ENCODE measurements at regions not wholly inside any gene's neighbourhood (a gene's known extent, or its start where the extent isn't known, plus 50 kb on each side); places are given as distances from the start of the nearest gene placed in this dataset.
"Not testable (repeated sequence)": the region's sequence is repeated elsewhere in the genome, so short reads cannot be mapped to it uniquely, and the experiment has no call there.

- H3K27me3 Mint-ChIP-seq (ENCODE audit: low read depth) = no peaks in the 10 kb centered on the region
- no peak overlapping the region for H3K27ac Mint-ChIP-seq
- no peaks in the 10 kb centered on the region for H3K4me1 Mint-ChIP-seq (ENCODE audit: low read depth)
- H3K36me3 Mint-ChIP-seq (ENCODE audit: low read depth) = no peaks in the 10 kb centered on the region
- no peak overlapping the region for H3K4me3 Mint-ChIP-seq
- no peak for DNase-seq (ENCODE audit: low spot score)
- no peaks in the 10 kb centered on the region for H3K9me3 Mint-ChIP-seq
Observed at GRCh38 chr1:60924165-60924564, 158.2 kb upstream of the NFIA start.

GRCh38 chr1:60923389-60924087 is 158.8 kb upstream of the NFIA start:
- no peak overlapping the region for H3K4me3 Mint-ChIP-seq
- H3K9me3 Mint-ChIP-seq = no peaks in the 10 kb centered on the region
- no peak for DNase-seq (ENCODE audit: low spot score)
- no peaks in the 10 kb centered on the region for H3K36me3 Mint-ChIP-seq (ENCODE audit: low read depth)
- no peak overlapping the region for H3K27ac Mint-ChIP-seq
- H3K27me3 Mint-ChIP-seq (ENCODE audit: low read depth) = no peaks in the 10 kb centered on the region
- no peaks in the 10 kb centered on the region for H3K4me1 Mint-ChIP-seq (ENCODE audit: low read depth)

- no peaks in the 10 kb centered on the region for H3K36me3 Mint-ChIP-seq (ENCODE audit: low read depth)
- H3K4me1 Mint-ChIP-seq (ENCODE audit: low read depth) = no peaks in the 10 kb centered on the region
- no peak overlapping the region for H3K27ac Mint-ChIP-seq
- no peak for DNase-seq (ENCODE audit: low spot score)
- H3K9me3 Mint-ChIP-seq = no peaks in the 10 kb centered on the region
- peaks cover 2% of the 10 kb centered on the region for H3K27me3 Mint-ChIP-seq (ENCODE audit: low read depth)
- no peak overlapping the region for H3K4me3 Mint-ChIP-seq
Observed at GRCh38 chr1:60922304-60922703, 160.1 kb upstream of the NFIA start.

- Mint-ChIP-seq H3K4me1 (ENCODE audit: low read depth) (no peaks in the 10 kb centered on the region), H3K27me3 (ENCODE audit: low read depth) (peaks cover 2% of the 10 kb centered on the region), H3K27ac (no peak overlapping the region), H3K9me3 (no peaks in the 10 kb centered on the region), H3K36me3 (ENCODE audit: low read depth) (no peaks in the 10 kb centered on the region), H3K4me3 (no peak overlapping the region)
- DNase-seq (ENCODE audit: low spot score) = no peak
Observed at GRCh38 chr1:60921175-60921574, 161.2 kb upstream of the NFIA start.

GRCh38 chr1:60920561-60920960 is 161.8 kb upstream of the NFIA start:
- Mint-ChIP-seq H3K4me3 (no peak overlapping the region), H3K27me3 (ENCODE audit: low read depth) (peaks cover 2% of the 10 kb centered on the region), H3K9me3 (no peaks in the 10 kb centered on the region), H3K27ac (no peak overlapping the region), H3K4me1 (ENCODE audit: low read depth) (no peaks in the 10 kb centered on the region), H3K36me3 (ENCODE audit: low read depth) (no peaks in the 10 kb centered on the region)
- DNase-seq (ENCODE audit: low spot score) = no peak

- Mint-ChIP-seq H3K4me3 (no peak overlapping the region), H3K4me1 (ENCODE audit: low read depth) (no peaks in the 10 kb centered on the region), H3K36me3 (ENCODE audit: low read depth) (no peaks in the 10 kb centered on the region), H3K27ac (no peak overlapping the region), H3K27me3 (ENCODE audit: low read depth) (peaks cover 2% of the 10 kb centered on the region), H3K9me3 (no peaks in the 10 kb centered on the region)
- DNase-seq (ENCODE audit: low spot score) = no peak
Observed at GRCh38 chr1:60918867-60919266, 163.5 kb upstream of the NFIA start.

- H3K27ac Mint-ChIP-seq = no peak overlapping the region
- DNase-seq (ENCODE audit: low spot score) = no peak
- no peaks in the 10 kb centered on the region for H3K36me3 Mint-ChIP-seq (ENCODE audit: low read depth)
- no peaks in the 10 kb centered on the region for H3K4me1 Mint-ChIP-seq (ENCODE audit: low read depth)
- no peaks in the 10 kb centered on the region for H3K9me3 Mint-ChIP-seq
- H3K4me3 Mint-ChIP-seq = no peak overlapping the region
- peaks cover 7% of the 10 kb centered on the region for H3K27me3 Mint-ChIP-seq (ENCODE audit: low read depth)
Observed at GRCh38 chr1:60916906-60917305, 165.5 kb upstream of the NFIA start.

GRCh38 chr1:60916199-60916598 is 166.2 kb upstream of the NFIA start:
- no peak overlapping the region for H3K4me3 Mint-ChIP-seq
- peaks cover 7% of the 10 kb centered on the region for H3K27me3 Mint-ChIP-seq (ENCODE audit: low read depth)
- no peaks in the 10 kb centered on the region for H3K4me1 Mint-ChIP-seq (ENCODE audit: low read depth)
- no peak for DNase-seq (ENCODE audit: low spot score)
- no peak overlapping the region for H3K27ac Mint-ChIP-seq
- no peaks in the 10 kb centered on the region for H3K36me3 Mint-ChIP-seq (ENCODE audit: low read depth)
- H3K9me3 Mint-ChIP-seq = no peaks in the 10 kb centered on the region

GRCh38 chr1:60915441-60915840 is 166.9 kb upstream of the NFIA start:
- Mint-ChIP-seq H3K27ac (no peak overlapping the region), H3K27me3 (ENCODE audit: low read depth) (peaks cover 7% of the 10 kb centered on the region), H3K4me1 (ENCODE audit: low read depth) (no peaks in the 10 kb centered on the region), H3K4me3 (no peak overlapping the region), H3K36me3 (ENCODE audit: low read depth) (no peaks in the 10 kb centered on the region), H3K9me3 (no peaks in the 10 kb centered on the region)
- no peak for DNase-seq (ENCODE audit: low spot score)

GRCh38 chr1:60914982-60915381 is 167.4 kb upstream of the NFIA start:
- H3K9me3 Mint-ChIP-seq = no peaks in the 10 kb centered on the region
- no peaks in the 10 kb centered on the region for H3K36me3 Mint-ChIP-seq (ENCODE audit: low read depth)
- H3K27me3 Mint-ChIP-seq (ENCODE audit: low read depth) = peaks cover 7% of the 10 kb centered on the region
- no peak overlapping the region for H3K4me3 Mint-ChIP-seq
- H3K4me1 Mint-ChIP-seq (ENCODE audit: low read depth) = no peaks in the 10 kb centered on the region
- H3K27ac Mint-ChIP-seq = no peak overlapping the region
- no peak for DNase-seq (ENCODE audit: low spot score)

GRCh38 chr1:60913708-60914107 is 168.7 kb upstream of the NFIA start:
- H3K27ac Mint-ChIP-seq; H3K4me1 Mint-ChIP-seq (ENCODE audit: low read depth); H3K9me3 Mint-ChIP-seq; H3K27me3 Mint-ChIP-seq (ENCODE audit: low read depth); H3K36me3 Mint-ChIP-seq (ENCODE audit: low read depth); DNase-seq (ENCODE audit: low spot score); H3K4me3 Mint-ChIP-seq: not testable (repeated sequence)

- H3K27me3 Mint-ChIP-seq (ENCODE audit: low read depth) = peaks cover 7% of the 10 kb centered on the region
- DNase-seq (ENCODE audit: low spot score) = no peak
- no peaks in the 10 kb centered on the region for H3K4me1 Mint-ChIP-seq (ENCODE audit: low read depth)
- no peaks in the 10 kb centered on the region for H3K9me3 Mint-ChIP-seq
- no peaks in the 10 kb centered on the region for H3K36me3 Mint-ChIP-seq (ENCODE audit: low read depth)
- no peak overlapping the region for H3K4me3 Mint-ChIP-seq
- H3K27ac Mint-ChIP-seq = no peak overlapping the region
Observed at GRCh38 chr1:60913039-60913438, 169.3 kb upstream of the NFIA start.

GRCh38 chr1:60911966-60912697 is 170.2 kb upstream of the NFIA start:
- Mint-ChIP-seq H3K4me1 (ENCODE audit: low read depth) (no peaks in the 10 kb centered on the region), H3K4me3 (no peak overlapping the region), H3K27ac (no peak overlapping the region), H3K36me3 (ENCODE audit: low read depth) (no peaks in the 10 kb centered on the region), H3K27me3 (ENCODE audit: low read depth) (peaks cover 5% of the 10 kb centered on the region), H3K9me3 (no peaks in the 10 kb centered on the region)
- DNase-seq (ENCODE audit: low spot score) = no peak

- no peak overlapping the region for H3K4me3 Mint-ChIP-seq
- H3K4me1 Mint-ChIP-seq (ENCODE audit: low read depth) = no peaks in the 10 kb centered on the region
- no peak for DNase-seq (ENCODE audit: low spot score)
- no peak overlapping the region for H3K27ac Mint-ChIP-seq
- no peaks in the 10 kb centered on the region for H3K9me3 Mint-ChIP-seq
- H3K36me3 Mint-ChIP-seq (ENCODE audit: low read depth) = no peaks in the 10 kb centered on the region
- H3K27me3 Mint-ChIP-seq (ENCODE audit: low read depth) = no peaks in the 10 kb centered on the region
Observed at GRCh38 chr1:60908159-60908558, 174.2 kb upstream of the NFIA start.

- Mint-ChIP-seq H3K27ac (no peak overlapping the region), H3K4me3 (no peak overlapping the region), H3K36me3 (ENCODE audit: low read depth) (no peaks in the 10 kb centered on the region), H3K4me1 (ENCODE audit: low read depth) (no peaks in the 10 kb centered on the region), H3K9me3 (no peaks in the 10 kb centered on the region), H3K27me3 (ENCODE audit: low read depth) (no peaks in the 10 kb centered on the region)
- no peak for DNase-seq (ENCODE audit: low spot score)
Observed at GRCh38 chr1:60906526-60906925, 175.8 kb upstream of the NFIA start.

Data from T-helper 2 cell treated with Interferon-gamma antibody and Interleukin-4, amounts not matched to agents 5 μg/mL and 100 μg/mL, for 36 hours (primary cell).